ENCODE measurements at regions not wholly inside any gene's neighbourhood (a gene's known extent, or its start where the extent isn't known, plus 50 kb on each side); places are given as distances from the start of the nearest gene placed in this dataset.

GRCh38 chr2:65598996-65599395 is 166.6 kb upstream of the SPRED2 start:
- DNase-seq (ENCODE audit: low spot score) = no peak
- TF ChIP-seq CTCF (IDR thresholded peaks at IDR 0.05) = no peak
- no peak overlapping the region for H3K4me3 ChIP-seq
- no peaks in the 10 kb centered on the region for H3K27me3 ChIP-seq
- H3K36me3 ChIP-seq = no peaks in the 10 kb centered on the region
- H3K27ac ChIP-seq = no peak overlapping the region
- peaks cover 0 to 3% of the 10 kb centered on the region in 2 donors for H3K4me1 ChIP-seq
- peaks cover 0 to 8% of the 10 kb centered on the region in 2 donors for H3K9me3 ChIP-seq

GRCh38 chr2:65598264-65598663 is 165.9 kb upstream of the SPRED2 start:
- Histone ChIP-seq H3K27me3 (no peaks in the 10 kb centered on the region), H3K9me3 (peaks cover 0 to 10% of the 10 kb centered on the region in 2 donors), H3K4me3 (no peak overlapping the region), H3K4me1 (no peaks in the 10 kb centered on the region), H3K36me3 (no peaks in the 10 kb centered on the region), H3K27ac (no peak overlapping the region)
- no peak for DNase-seq (ENCODE audit: low spot score)
- TF ChIP-seq CTCF (IDR thresholded peaks at IDR 0.05) = no peak

GRCh38 chr2:65595630-65596029 is 163.2 kb upstream of the SPRED2 start:
- no peaks in the 10 kb centered on the region for H3K27me3 ChIP-seq
- no peaks in the 10 kb centered on the region for H3K4me1 ChIP-seq
- TF ChIP-seq CTCF (IDR thresholded peaks at IDR 0.05) = no peak
- H3K4me3 ChIP-seq = no peak overlapping the region
- H3K36me3 ChIP-seq = no peaks in the 10 kb centered on the region
- H3K27ac ChIP-seq = no peak overlapping the region
- peaks cover 0 to 10% of the 10 kb centered on the region in 2 donors for H3K9me3 ChIP-seq
- no peak for DNase-seq (ENCODE audit: low spot score)

GRCh38 chr2:65594150-65594549 is 161.8 kb upstream of the SPRED2 start:
- no peaks in the 10 kb centered on the region for H3K27me3 ChIP-seq
- peaks cover 0 to 10% of the 10 kb centered on the region in 2 donors for H3K9me3 ChIP-seq

GRCh38 chr2:65589667-65590066 is 157.3 kb upstream of the SPRED2 start:
- no peak for DNase-seq (ENCODE audit: low spot score)

More at GRCh38 chr2:65594150-65594549, 161.8 kb upstream of the SPRED2 start:
- Histone ChIP-seq H3K27ac (no peak overlapping the region), H3K36me3 (no peaks in the 10 kb centered on the region), H3K4me1 (no peaks in the 10 kb centered on the region), H3K4me3 (no peak overlapping the region)
- no peak for TF ChIP-seq CTCF (IDR thresholded peaks at IDR 0.05)
- DNase-seq (ENCODE audit: low spot score) = no peak

More at GRCh38 chr2:65589667-65590066, 157.3 kb upstream of the SPRED2 start:
- Histone ChIP-seq H3K27me3 (no peaks in the 10 kb centered on the region), H3K4me1 (no peaks in the 10 kb centered on the region), H3K27ac (no peak overlapping the region), H3K4me3 (no peak overlapping the region), H3K9me3 (peaks cover 0 to 15% of the 10 kb centered on the region in 2 donors), H3K36me3 (no peaks in the 10 kb centered on the region)
- TF ChIP-seq CTCF (IDR thresholded peaks at IDR 0.05) = no peak

Measured in right atrium auricular region (tissue), 2 donors.